ENCODE measurements at regions not wholly inside any gene's neighbourhood (a gene's known extent, or its start where the extent isn't known, plus 50 kb on each side); places are given as distances from the start of the nearest gene placed in this dataset.

DNA sequence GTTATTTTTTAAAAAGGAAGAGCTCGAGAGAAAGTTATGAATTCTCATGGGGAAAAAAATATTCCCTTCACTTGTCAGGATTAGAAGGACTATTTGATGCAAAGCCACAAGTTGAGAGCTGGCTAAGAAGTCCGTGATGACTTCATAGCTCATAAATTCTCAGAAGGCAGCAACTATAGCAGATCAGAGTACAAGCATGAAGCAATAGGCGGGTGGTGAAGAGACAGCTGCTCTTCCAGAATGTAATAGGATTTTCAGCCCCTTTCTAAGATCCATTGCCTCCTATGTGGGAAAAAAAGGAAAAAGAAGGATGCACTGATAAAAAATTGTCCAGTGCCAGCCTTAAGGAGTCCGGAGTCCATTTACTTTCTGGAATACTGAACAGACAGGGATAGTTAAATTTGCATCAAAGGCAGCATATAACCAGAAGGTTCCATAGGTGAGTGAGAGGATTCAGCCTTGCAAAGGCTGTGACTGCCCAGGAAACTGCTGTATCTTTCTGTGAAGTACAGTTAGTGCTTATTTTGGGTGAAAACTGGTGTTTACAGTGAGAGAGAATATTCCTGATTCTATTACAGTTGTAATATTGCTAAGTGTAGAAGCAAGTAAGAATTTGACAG is 929.5 kb upstream of the ALCAM start:
- no peak for TF ChIP-seq POLR2A (IDR thresholded peaks at IDR 0.05)
- TF ChIP-seq, protein P1, sequence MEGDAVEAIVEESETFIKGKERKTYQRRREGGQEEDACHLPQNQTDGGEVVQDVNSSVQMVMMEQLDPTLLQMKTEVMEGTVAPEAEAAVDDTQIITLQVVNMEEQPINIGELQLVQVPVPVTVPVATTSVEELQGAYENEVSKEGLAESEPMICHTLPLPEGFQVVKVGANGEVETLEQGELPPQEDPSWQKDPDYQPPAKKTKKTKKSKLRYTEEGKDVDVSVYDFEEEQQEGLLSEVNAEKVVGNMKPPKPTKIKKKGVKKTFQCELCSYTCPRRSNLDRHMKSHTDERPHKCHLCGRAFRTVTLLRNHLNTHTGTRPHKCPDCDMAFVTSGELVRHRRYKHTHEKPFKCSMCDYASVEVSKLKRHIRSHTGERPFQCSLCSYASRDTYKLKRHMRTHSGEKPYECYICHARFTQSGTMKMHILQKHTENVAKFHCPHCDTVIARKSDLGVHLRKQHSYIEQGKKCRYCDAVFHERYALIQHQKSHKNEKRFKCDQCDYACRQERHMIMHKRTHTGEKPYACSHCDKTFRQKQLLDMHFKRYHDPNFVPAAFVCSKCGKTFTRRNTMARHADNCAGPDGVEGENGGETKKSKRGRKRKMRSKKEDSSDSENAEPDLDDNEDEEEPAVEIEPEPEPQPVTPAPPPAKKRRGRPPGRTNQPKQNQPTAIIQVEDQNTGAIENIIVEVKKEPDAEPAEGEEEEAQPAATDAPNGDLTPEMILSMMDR (IDR thresholded peaks at IDR 0.05) = no peak
